Fibroblast of skin of abdomen (primary cell): ENCODE measurements at regions not wholly inside any gene's neighbourhood (a gene's known extent, or its start where the extent isn't known, plus 50 kb on each side); places are given as distances from the start of the nearest gene placed in this dataset.

Source experiments
- DNase-seq: peaks from one replicate; pipeline ENCODE4 v3.0.0-alpha.2; 2013

GRCh38 chr5:125401724-125402622 is 655.5 kb upstream of the ZNF608 start:
- peak; percentile 39 for DNase-seq

- no peak for DNase-seq
These were observed 656.3 kb upstream of the ZNF608 start for GRCh38 chr5:125402787-125403186.

DNA sequence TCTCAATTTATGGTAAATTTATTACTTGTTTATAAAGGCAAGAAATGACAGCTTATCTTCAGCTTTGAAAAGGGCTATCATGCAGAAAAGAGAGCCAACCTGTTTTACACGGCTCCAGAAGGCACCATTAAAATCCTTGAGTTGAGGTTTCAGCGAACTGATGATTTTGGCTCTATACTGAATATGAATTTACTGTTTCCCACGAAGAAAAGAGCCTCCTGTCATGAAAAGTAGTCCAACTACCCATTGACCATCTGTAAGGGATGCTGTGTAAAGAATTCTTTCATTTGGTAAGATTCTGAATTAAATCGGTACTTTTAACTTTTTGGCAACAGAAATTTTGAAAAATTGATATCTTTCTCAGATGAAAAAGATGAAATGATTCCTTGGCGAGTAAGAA is 657.6 kb upstream of the ZNF608 start:
- no peak for DNase-seq

- peak; percentile 96 for DNase-seq
These were observed 662.2 kb upstream of the ZNF608 start for GRCh38 chr5:125408448-125409233.

DNA sequence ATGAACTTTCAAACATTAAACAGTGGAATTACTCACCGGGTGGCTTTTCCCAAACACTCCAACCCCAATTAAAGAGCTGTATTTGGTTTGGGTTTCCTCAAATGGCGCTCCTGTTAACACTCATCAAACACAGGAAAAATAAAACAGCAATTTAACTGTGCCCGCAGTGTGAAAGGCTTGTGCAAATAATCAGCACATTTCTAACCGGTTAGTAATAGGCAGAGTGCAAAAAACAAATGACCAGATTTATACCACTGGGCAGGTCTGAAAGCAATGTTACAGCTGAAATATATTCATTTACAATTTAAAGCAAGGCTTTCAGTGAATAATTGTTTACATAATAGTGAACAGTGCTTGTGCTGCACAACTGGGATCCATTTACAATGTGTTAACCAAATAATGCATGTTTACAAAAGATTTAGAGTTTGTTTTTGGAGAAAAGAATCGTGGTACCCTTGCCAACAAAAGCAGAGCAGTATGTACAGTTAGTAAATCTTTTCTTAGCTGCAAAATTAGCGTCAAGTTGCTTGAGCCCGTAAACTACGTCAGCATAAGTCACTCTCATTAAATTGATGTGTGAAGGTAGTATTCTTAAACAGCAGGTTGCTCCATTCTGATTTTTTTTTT is 662.9 kb upstream of the ZNF608 start:
- DNase-seq: peak; percentile 87

GRCh38 chr5:125409861-125410536 is 663.6 kb upstream of the ZNF608 start:
- no peak for DNase-seq

DNA sequence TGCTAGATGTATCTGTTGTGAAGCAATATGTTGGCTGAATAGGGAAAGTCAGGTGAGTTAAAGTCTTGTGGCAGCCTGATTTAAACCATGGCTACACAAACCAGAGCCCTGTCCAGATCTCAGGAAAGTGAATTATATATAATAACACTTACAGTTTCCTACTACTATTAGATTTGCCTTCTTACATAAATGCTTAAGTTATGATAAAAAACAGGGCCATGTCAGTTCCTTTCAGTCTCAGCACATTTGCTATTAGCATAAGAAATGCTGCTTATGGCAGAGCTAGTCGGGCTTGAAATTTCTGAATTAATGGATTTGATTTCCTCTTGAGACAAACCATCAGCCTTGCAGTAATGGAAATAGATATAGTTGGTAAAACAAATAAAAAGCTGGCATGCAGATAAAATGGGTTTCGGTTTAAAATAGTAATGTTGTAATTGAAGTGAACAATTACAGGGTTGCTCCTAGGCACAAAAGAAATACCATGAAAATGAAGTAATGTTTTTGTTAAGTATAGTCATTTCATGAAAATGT is 664.2 kb upstream of the ZNF608 start:
- peak; percentile 58 for DNase-seq

- peak; percentile 58 for DNase-seq
These were observed 664.8 kb upstream of the ZNF608 start for GRCh38 chr5:125411071-125411743.

DNA sequence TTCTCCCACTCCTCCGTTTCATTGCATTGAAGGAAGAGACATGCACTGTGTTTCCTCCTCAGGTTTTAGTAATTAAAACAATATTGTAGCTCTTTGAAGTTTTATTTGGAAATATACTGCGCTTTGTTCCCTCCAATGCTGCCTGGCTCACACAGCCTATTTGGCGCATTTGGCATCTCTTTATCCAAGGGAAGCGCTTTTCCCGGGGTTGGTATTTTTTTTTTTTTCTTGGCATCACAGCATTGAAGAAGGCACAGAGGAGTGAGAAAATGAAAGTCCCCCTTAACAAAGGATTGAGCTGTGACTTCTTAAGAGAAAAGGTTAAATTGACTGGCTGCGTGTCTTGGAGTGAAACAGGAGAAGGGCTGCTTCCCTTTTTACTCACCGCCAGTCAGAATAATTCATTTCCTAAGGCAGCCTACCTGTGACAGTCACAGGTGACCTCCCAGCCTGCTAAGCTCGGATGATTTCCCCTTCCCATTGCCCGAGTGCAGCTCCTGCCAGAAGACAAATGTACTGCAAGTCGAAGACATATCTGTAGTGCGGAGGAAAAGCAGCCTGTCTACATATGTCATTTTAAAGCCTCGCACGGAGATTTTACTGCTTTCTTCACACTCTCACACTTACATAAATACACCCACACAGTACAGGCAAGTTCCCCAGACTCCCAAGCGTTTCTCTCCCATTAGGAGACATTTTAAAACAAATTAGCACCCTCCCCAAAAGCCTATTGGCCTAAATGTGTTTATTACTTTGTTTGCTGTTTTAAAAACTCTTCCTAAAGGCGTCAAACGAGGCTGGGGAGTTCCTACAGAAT is 665.5 kb upstream of the ZNF608 start:
- DNase-seq: peak; percentile 39

DNA sequence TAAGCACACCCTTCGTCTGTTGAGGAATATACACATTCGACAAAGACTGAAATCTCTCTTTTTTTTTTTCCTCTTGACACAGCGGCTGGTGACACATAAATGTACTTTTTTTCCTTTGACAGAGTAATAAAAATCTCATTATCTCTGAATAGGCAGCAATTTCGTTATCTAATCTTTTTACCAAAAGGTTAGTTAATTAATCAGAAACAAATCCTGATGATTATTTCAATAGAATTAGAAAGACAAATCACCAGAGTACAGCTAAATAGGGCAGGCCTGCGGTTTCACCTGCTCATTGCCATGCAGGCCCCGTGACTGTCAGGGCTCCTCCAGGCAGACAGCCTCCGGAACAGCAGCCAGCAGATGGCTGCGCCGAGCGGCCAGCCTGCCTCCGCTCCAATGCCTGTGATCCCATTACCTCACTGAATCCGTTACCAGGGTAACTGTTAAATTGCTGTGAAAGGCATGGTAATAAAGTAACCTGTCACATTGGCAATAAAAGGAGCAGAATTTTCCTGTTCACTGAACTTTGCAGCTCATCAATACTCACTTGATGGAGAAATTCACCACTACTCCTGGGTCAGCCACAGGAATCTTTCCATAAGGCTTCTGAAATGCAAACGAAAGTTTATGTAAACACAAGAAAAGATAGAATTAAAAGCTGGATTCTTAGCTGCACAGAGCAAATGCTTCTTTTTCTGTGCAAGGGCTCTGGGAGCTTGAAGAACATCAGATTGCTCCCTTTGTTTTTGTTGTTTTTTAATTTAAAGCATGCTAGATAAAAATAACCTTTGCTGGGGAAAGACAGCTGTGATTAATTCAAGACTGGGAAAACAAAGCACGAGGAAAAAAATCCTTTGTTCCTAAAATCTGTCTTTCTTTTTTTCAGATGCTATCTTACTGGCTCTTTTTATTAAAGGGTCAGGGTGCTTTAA is 666.4 kb upstream of the ZNF608 start:
- peak; percentile 90 for DNase-seq

- DNase-seq: no peak
These were observed 667.2 kb upstream of the ZNF608 start for GRCh38 chr5:125413496-125414274.

DNA sequence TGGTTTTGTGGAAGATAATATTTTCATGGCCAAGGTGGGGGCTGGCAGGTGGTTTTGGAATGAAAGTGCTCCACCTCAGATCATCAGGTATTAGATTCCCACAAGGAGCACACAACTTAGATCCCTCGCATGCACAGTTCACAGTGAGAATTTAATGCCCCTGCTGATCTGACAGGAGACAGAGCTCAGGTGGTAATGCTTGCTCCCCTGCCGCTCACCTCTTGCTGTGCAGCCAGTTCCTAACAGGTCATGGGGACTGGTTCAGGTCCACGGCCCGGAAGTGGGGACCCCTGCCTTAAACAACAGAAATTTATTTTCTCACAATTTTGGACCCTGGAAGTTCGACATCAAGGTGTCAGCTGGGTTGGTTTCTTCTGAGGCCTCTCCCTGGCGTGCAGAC is 668.7 kb upstream of the ZNF608 start:
- no peak for DNase-seq

GRCh38 chr5:125416055-125416454 is 669.6 kb upstream of the ZNF608 start:
- DNase-seq: no peak

DNA sequence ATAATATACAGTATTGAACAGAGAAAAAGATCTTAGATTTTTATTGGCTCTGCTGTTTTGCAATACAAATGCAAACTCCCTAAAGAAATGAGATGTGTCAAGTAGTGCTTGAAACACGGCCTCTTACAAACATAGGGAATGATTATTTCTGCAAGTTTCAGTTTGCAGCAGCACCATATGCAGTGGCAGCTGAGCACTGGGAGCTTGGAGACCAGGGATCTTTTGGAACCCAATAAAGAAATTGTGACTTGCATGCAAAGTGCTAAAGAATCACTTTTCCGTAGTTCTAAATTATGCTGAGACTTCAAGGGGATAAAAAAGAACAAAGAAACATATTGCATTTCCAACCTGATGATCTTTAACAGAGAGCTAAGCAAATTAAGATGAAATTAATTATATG is 674.6 kb upstream of the ZNF608 start:
- DNase-seq: no peak

GRCh38 chr5:125422342-125422741 is 675.9 kb upstream of the ZNF608 start:
- no peak for DNase-seq

DNA sequence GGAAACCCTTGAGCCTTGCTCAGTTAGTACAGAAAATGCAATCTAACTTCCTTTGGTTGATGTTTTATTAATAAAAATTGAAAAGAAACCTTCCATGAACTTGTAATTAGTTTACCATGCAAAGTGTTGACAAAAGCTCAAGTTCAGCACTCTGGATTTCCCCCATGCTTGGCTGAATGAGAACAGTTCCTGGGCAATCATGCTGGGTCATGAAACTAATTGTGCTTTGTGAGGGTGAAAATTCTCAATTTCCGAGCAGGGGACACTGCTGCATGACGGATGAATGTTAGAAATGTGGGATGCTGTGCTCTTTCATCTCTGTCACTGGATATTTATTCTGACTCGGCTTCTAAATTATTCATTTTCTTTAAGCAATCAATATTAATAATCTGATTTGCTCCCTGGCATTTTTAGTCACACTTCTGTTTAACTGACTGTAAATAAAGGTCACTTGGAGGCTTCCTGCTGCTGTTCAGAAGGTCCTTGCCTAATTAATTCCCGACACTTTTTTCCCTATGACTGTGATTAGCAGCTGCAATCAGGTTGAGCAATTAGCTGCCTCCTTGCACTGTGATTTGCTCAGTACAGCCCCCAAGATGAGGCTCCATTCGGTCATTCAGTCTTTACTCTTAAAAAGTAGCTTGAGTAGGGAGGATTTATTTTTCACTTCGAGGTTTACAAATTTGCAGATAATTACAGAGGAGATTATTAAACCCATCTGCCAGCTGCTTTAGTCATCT is 678.1 kb upstream of the ZNF608 start:
- no peak for DNase-seq

DNA sequence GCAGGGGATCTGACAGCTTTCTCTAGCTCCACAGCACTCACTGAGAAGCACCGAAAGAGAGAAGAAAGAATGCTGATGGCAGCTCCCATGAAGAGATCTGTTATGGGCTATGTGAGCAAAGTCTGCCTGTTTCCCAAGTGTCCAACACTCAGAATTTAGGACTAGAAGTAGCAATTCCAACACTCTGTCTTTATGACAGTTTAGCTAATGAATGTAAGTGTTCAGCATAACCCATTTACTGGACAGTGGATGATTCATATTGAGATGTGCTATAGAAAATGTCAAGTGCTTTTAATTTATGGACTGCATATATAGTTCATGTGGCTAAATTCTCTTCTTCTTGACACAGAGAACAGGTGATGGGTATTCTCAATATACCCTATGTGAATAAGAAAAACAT is 683.1 kb upstream of the ZNF608 start:
- DNase-seq: no peak

- no peak for DNase-seq
These were observed 687.0 kb upstream of the ZNF608 start for GRCh38 chr5:125433457-125433856.
